IPS DF 19.7 (cell line): ENCODE measurements at regions not wholly inside any gene's neighbourhood (a gene's known extent, or its start where the extent isn't known, plus 50 kb on each side); places are given as distances from the start of the nearest gene placed in this dataset.

Experiments
- DNase-seq: peaks from one replicate; pipeline ENCODE4 v3.0.0-alpha.2; 2013; ENCODE audit warnings: low read depth, low spot score

- no peak for DNase-seq
Observed at GRCh38 chr4:159500861-159501260, 398.0 kb downstream of the RAPGEF2 start.

- peak; percentile 40 for DNase-seq
Observed at GRCh38 chr4:159503236-159504008, 400.5 kb downstream of the RAPGEF2 start.

GRCh38 chr4:159504684-159505083 is 401.8 kb downstream of the RAPGEF2 start:
- no peak for DNase-seq

GRCh38 chr4:159505266-159505975 is 402.5 kb downstream of the RAPGEF2 start:
- DNase-seq = no peak

- no peak for DNase-seq
Observed at GRCh38 chr4:159506801-159507517, 404.1 kb downstream of the RAPGEF2 start.

GRCh38 chr4:159508917-159509500 is 406.1 kb downstream of the RAPGEF2 start:
- no peak for DNase-seq

GRCh38 chr4:159512348-159512747 is 409.5 kb downstream of the RAPGEF2 start:
- no peak for DNase-seq

- DNase-seq = no peak
Observed at GRCh38 chr4:159515314-159516025, 412.6 kb downstream of the RAPGEF2 start.

GRCh38 chr4:159516556-159517140 is 413.8 kb downstream of the RAPGEF2 start:
- DNase-seq = no peak

GRCh38 chr4:159520074-159520473 is 417.2 kb downstream of the RAPGEF2 start:
- DNase-seq = no peak

- no peak for DNase-seq
Observed at GRCh38 chr4:159526172-159526571, 423.3 kb downstream of the RAPGEF2 start.

- DNase-seq = no peak
Observed at GRCh38 chr4:159534655-159535054, 431.8 kb downstream of the RAPGEF2 start.

GRCh38 chr4:159538556-159538955 is 435.7 kb downstream of the RAPGEF2 start:
- no peak for DNase-seq

- DNase-seq = no peak
Observed at GRCh38 chr4:159540038-159540437, 437.2 kb downstream of the RAPGEF2 start.

GRCh38 chr4:159540501-159540900 is 437.6 kb downstream of the RAPGEF2 start:
- DNase-seq = peak; percentile 15

- no peak for DNase-seq
Observed at GRCh38 chr4:159541143-159541542, 438.3 kb downstream of the RAPGEF2 start.

- no peak for DNase-seq
Observed at GRCh38 chr4:159542296-159542695, 439.4 kb downstream of the RAPGEF2 start.

- no peak for DNase-seq
Observed at GRCh38 chr4:159543831-159544230, 441.0 kb downstream of the RAPGEF2 start.

GRCh38 chr4:159545556-159545955 is 442.7 kb downstream of the RAPGEF2 start:
- DNase-seq = no peak

- no peak for DNase-seq
Observed at GRCh38 chr4:159547645-159548308, 444.9 kb downstream of the RAPGEF2 start.
